NCI-H748 treated with DMSO at 0.1 percent for 48 hours (cell line): ENCODE measurements at regions not wholly inside any gene's neighbourhood (a gene's known extent, or its start where the extent isn't known, plus 50 kb on each side); places are given as distances from the start of the nearest gene placed in this dataset.

Experiments
- DNase-seq: peaks from one replicate; lab custom pipeline; 2025; lab: John Stamatoyannopoulos, UW

GRCh38 chr2:173822889-173823542 is 142.2 kb downstream of the SP3 start:
- DNase-seq = no peak

- no peak for DNase-seq
These were observed 141.6 kb downstream of the SP3 start for GRCh38 chr2:173823543-173823939.

- no peak for DNase-seq
These were observed 136.7 kb downstream of the SP3 start for GRCh38 chr2:173828189-173829142.

GRCh38 chr2:173829727-173830126 is 135.4 kb downstream of the SP3 start:
- DNase-seq = no peak

- DNase-seq = no peak
These were observed 135.0 kb downstream of the SP3 start for GRCh38 chr2:173830170-173830569.

GRCh38 chr2:173831312-173832229 is 133.6 kb downstream of the SP3 start:
- no peak for DNase-seq

- no peak for DNase-seq
These were observed 131.0 kb downstream of the SP3 start for GRCh38 chr2:173834141-173834540.

GRCh38 chr2:173835726-173836125 is 129.4 kb downstream of the SP3 start:
- DNase-seq = no peak

GRCh38 chr2:173841110-173841509 is 124.1 kb downstream of the SP3 start:
- DNase-seq = no peak

- DNase-seq = no peak
These were observed 121.6 kb downstream of the SP3 start for GRCh38 chr2:173843526-173843925.

- DNase-seq = no peak
These were observed 114.0 kb downstream of the SP3 start for GRCh38 chr2:173851141-173851641.

GRCh38 chr2:173854141-173854540 is 111.0 kb downstream of the SP3 start:
- no peak for DNase-seq

GRCh38 chr2:173854840-173855239 is 110.3 kb downstream of the SP3 start:
- no peak for DNase-seq

GRCh38 chr2:173855661-173856060 is 109.5 kb downstream of the SP3 start:
- DNase-seq = no peak
